Tibial nerve (tissue), 3 donors: ENCODE measurements at regions not wholly inside any gene's neighbourhood (a gene's known extent, or its start where the extent isn't known, plus 50 kb on each side); places are given as distances from the start of the nearest gene placed in this dataset.

Experiments used
- CTCF ChIP-seq, 5 experiments: fragments of 200-600 bp in 3 of 5; fragments of 450-650 bp in 2 of 5; sonication (generic) in 3 of 5; IDR thresholded peaks; one replicate each; pipeline ENCODE4 v1.5.1; 2016 to 2019; ENCODE audit warnings: antibody characterized with exemption in 5 of 5, mild to moderate bottlenecking in 3 of 5, moderate library complexity in 2 of 5
- POLR2A ChIP-seq, 2 donors: fragments of 450-650 bp; IDR thresholded peaks; one replicate each; pipeline ENCODE4 v1.6.1; 2017; ENCODE audit warnings: antibody characterized with exemption in 2 of 2, mild to moderate bottlenecking in 2 of 2, moderate library complexity in 2 of 2

GRCh38 chr10:8811201-8811600 lies 756.7 kb downstream of the GATA3 start:
- TF ChIP-seq CTCF (IDR thresholded peaks at IDR 0.05) (no peak), POLR2A (IDR thresholded peaks at IDR 0.05) (no peak)
